Sigmoid colon (tissue), 4 donors: ENCODE measurements at regions not wholly inside any gene's neighbourhood (a gene's known extent, or its start where the extent isn't known, plus 50 kb on each side); places are given as distances from the start of the nearest gene placed in this dataset.

ENCODE experiments used
- CTCF ChIP-seq, 4 experiments: fragments of 450-650 bp in 3 of 4; fragments of 200-600 bp in 1 of 4; IDR thresholded peaks; one replicate each; pipeline ENCODE4 v1.5.1; 2016 to 2019; ENCODE audit warnings: antibody characterized with exemption in 4 of 4, mild to moderate bottlenecking in 3 of 4, moderate library complexity in 2 of 4
- POLR2AphosphoS5 ChIP-seq, 4 donors: sonication (generic); formaldehyde crosslinking; IDR thresholded peaks; one replicate each; pipeline ENCODE4 v1.6.1; 2017; ENCODE audit warnings: antibody characterized with exemption in 4 of 4

DNA sequence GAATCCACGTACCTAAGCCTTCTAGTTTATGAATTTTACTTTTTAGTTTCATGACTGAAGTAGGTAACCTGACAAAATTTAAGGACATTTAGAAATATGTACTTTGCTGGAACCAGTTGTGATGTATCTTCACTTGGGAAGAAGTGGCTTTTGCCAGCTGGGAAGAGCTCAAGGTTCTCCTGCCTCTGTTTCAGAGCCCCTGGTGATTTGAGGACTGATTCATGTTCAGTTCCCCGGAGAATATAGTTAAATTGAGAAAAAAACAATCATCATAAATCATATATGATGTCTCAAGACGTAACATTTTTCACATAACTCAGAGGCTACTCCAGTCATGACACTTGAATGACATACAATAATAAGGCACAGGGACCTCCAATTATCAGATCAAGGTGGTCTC lies 473.4 kb downstream of the EPHA3 start:
- TF ChIP-seq CTCF (IDR thresholded peaks at IDR 0.05) (no peak), POLR2AphosphoS5 (IDR thresholded peaks at IDR 0.05) (no peak)
